Suprapubic skin (tissue), 4 donors: ENCODE measurements at regions not wholly inside any gene's neighbourhood (a gene's known extent, or its start where the extent isn't known, plus 50 kb on each side); places are given as distances from the start of the nearest gene placed in this dataset.

Experiments used
- DNase-seq, 2 donors: peaks; one replicate each; pipeline ENCODE4 v3.0.0-alpha.2; 2019; ENCODE audit warnings: low spot score in 2 of 2
- H3K27ac ChIP-seq: fragments of 200-600 bp; sonication (generic); one replicate; pipeline ENCODE4 v1.5.1; 2019
- H3K27me3 ChIP-seq: fragments of 200-600 bp; sonication (generic); one replicate; pipeline ENCODE4 v1.5.1; 2019
- H3K36me3 ChIP-seq: fragments of 200-600 bp; sonication (generic); one replicate; pipeline ENCODE4 v1.5.1; 2019
- H3K4me1 ChIP-seq: fragments of 200-600 bp; sonication (generic); one replicate; pipeline ENCODE4 v1.5.1; 2019
- H3K4me3 ChIP-seq: fragments of 200-600 bp; sonication (generic); one replicate; pipeline ENCODE4 v1.5.1; 2019; ENCODE audit warnings: mild to moderate bottlenecking
- H3K9me3 ChIP-seq: fragments of 200-600 bp; sonication (generic); one replicate; pipeline ENCODE4 v1.5.1; 2019
- CTCF ChIP-seq, 2 donors: fragments of 200-600 bp in 1 of 2; fragments of 450-650 bp in 1 of 2; sonication (generic) in 1 of 2; IDR thresholded peaks; one replicate each; pipeline ENCODE4 v1.5.1; 2016 to 2019; ENCODE audit warnings: antibody characterized with exemption in 2 of 2, mild to moderate bottlenecking in 1 of 2, moderate library complexity in 1 of 2
- EP300 ChIP-seq: sonication (generic); formaldehyde crosslinking; IDR thresholded peaks from one replicate; pipeline ENCODE4 v1.6.1; 2017; ENCODE audit warnings: antibody characterized with exemption
- POLR2A ChIP-seq, 2 donors: fragments of 450-650 bp; IDR thresholded peaks; one replicate each; pipeline ENCODE4 v1.6.1; 2017; ENCODE audit warnings: antibody characterized with exemption in 2 of 2, mild to moderate bottlenecking in 2 of 2, moderate library complexity in 2 of 2
- POLR2AphosphoS5 ChIP-seq, 3 donors: sonication (generic); formaldehyde crosslinking; IDR thresholded peaks; one replicate each; pipeline ENCODE4 v1.6.1; 2017; ENCODE audit warnings: antibody characterized with exemption in 3 of 3
- WGBS: methylation state at CpG from one replicate; pipeline ENCODE4 v1.1.5; 2018; 5-methylcytosine and 5-hydroxymethylcytosine counted together

- DNase-seq: no peak
- WGBS: 100% methylated on average over 1 of the region's 1 CpG
- H3K27ac ChIP-seq: no peak overlapping the region
- TF ChIP-seq EP300: no peak
- TF ChIP-seq POLR2AphosphoS5 (IDR thresholded peaks at IDR 0.05): no peak
- no peak for TF ChIP-seq CTCF (IDR thresholded peaks at IDR 0.05)
- no peak for TF ChIP-seq POLR2A (IDR thresholded peaks at IDR 0.05)
- no peaks in the 10 kb centered on the region for H3K9me3 ChIP-seq
- H3K27me3 ChIP-seq: no peaks in the 10 kb centered on the region
- H3K4me3 ChIP-seq: no peak overlapping the region
- H3K36me3 ChIP-seq: no peaks in the 10 kb centered on the region
- no peaks in the 10 kb centered on the region for H3K4me1 ChIP-seq
Observed at GRCh38 chr3:152177757-152178156, 91.0 kb upstream of the MBNL1 start.

GRCh38 chr3:152183473-152183872 lies 85.3 kb upstream of the MBNL1 start:
- H3K27me3 ChIP-seq: no peaks in the 10 kb centered on the region
- WGBS: 69% methylated on average over 4 of the region's 4 CpGs
- H3K4me1 ChIP-seq: no peaks in the 10 kb centered on the region
- H3K36me3 ChIP-seq: no peaks in the 10 kb centered on the region
- no peak for DNase-seq
- no peak overlapping the region for H3K4me3 ChIP-seq
- TF ChIP-seq CTCF (IDR thresholded peaks at IDR 0.05) (no peak), EP300 (no peak), POLR2A (IDR thresholded peaks at IDR 0.05) (no peak), POLR2AphosphoS5 (IDR thresholded peaks at IDR 0.05) (no peak)
- no peaks in the 10 kb centered on the region for H3K9me3 ChIP-seq
- no peak overlapping the region for H3K27ac ChIP-seq

- H3K36me3 ChIP-seq: no peaks in the 10 kb centered on the region
- no peak overlapping the region for H3K4me3 ChIP-seq
- H3K27ac ChIP-seq: no peak overlapping the region
- DNase-seq: no peak
- no peaks in the 10 kb centered on the region for H3K27me3 ChIP-seq
- no peaks in the 10 kb centered on the region for H3K4me1 ChIP-seq
- H3K9me3 ChIP-seq: no peaks in the 10 kb centered on the region
- WGBS: 94% methylated on average over 5 of the region's 5 CpGs
- TF ChIP-seq POLR2AphosphoS5 (IDR thresholded peaks at IDR 0.05) (no peak), EP300 (no peak), CTCF (IDR thresholded peaks at IDR 0.05) (no peak), POLR2A (IDR thresholded peaks at IDR 0.05) (no peak)
Observed at GRCh38 chr3:152184971-152185686, 83.6 kb upstream of the MBNL1 start.

GRCh38 chr3:152185891-152186630 lies 82.7 kb upstream of the MBNL1 start:
- no peak overlapping the region for H3K27ac ChIP-seq
- H3K36me3 ChIP-seq: no peaks in the 10 kb centered on the region
- no peaks in the 10 kb centered on the region for H3K9me3 ChIP-seq
- no peaks in the 10 kb centered on the region for H3K4me1 ChIP-seq
- no peaks in the 10 kb centered on the region for H3K27me3 ChIP-seq
- WGBS: 74% methylated on average over 6 of the region's 6 CpGs
- no peak overlapping the region for H3K4me3 ChIP-seq
- TF ChIP-seq POLR2AphosphoS5 (IDR thresholded peaks at IDR 0.05): no peak
- TF ChIP-seq CTCF (IDR thresholded peaks at IDR 0.05): no peak
- no peak for TF ChIP-seq POLR2A (IDR thresholded peaks at IDR 0.05)
- no peak for TF ChIP-seq EP300
- DNase-seq: no peak

GRCh38 chr3:152190636-152191183 lies 78.0 kb upstream of the MBNL1 start:
- TF ChIP-seq CTCF (IDR thresholded peaks at IDR 0.05) (no peak), POLR2AphosphoS5 (IDR thresholded peaks at IDR 0.05) (no peak), POLR2A (IDR thresholded peaks at IDR 0.05) (no peak), EP300 (no peak)
- Histone ChIP-seq H3K36me3 (no peaks in the 10 kb centered on the region), H3K27me3 (no peaks in the 10 kb centered on the region), H3K9me3 (no peaks in the 10 kb centered on the region), H3K4me1 (no peaks in the 10 kb centered on the region), H3K27ac (no peak overlapping the region), H3K4me3 (no peak overlapping the region)
- no peak for DNase-seq
- WGBS: 84% methylated on average over 2 of the region's 2 CpGs
